ENCODE measurements at regions not wholly inside any gene's neighbourhood (a gene's known extent, or its start where the extent isn't known, plus 50 kb on each side); places are given as distances from the start of the nearest gene placed in this dataset.

DNA sequence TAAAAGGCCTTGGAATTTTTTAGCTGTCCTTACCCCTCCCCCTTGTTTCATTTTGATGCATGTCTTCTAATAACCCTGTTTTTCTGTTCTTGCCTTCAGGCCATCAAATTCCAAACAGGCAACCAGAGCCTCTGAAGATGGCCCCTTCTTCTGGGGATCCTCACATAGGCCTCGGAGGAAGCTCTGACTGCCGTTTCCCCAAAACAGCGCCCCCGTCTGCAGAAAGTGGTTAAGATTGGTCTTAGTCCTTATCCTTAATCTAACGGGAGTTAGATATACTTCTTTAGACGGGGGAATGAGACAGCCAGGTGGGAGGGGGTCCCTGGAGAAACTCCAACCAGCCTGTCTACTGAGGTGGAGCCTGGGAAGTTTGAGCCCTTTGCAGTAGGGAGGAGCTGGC, 226.3 kb upstream of the ZNF608 start:
- TF ChIP-seq EZH2phosphoT487 (IDR thresholded peaks at IDR 0.05; ENCODE audit: borderline replicate concordance, low read length) (no peak), EZH2 (IDR thresholded peaks at IDR 0.05; ENCODE audit: low read length, unreplicated experiment) (no peak)
- TF ChIP-seq, protein P1, sequence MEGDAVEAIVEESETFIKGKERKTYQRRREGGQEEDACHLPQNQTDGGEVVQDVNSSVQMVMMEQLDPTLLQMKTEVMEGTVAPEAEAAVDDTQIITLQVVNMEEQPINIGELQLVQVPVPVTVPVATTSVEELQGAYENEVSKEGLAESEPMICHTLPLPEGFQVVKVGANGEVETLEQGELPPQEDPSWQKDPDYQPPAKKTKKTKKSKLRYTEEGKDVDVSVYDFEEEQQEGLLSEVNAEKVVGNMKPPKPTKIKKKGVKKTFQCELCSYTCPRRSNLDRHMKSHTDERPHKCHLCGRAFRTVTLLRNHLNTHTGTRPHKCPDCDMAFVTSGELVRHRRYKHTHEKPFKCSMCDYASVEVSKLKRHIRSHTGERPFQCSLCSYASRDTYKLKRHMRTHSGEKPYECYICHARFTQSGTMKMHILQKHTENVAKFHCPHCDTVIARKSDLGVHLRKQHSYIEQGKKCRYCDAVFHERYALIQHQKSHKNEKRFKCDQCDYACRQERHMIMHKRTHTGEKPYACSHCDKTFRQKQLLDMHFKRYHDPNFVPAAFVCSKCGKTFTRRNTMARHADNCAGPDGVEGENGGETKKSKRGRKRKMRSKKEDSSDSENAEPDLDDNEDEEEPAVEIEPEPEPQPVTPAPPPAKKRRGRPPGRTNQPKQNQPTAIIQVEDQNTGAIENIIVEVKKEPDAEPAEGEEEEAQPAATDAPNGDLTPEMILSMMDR (conservative IDR thresholded peaks at IDR 0.05; ENCODE audit: low read depth, low read length): no peak; the same call in 1 of the 2 replicates
